ENCODE measurements at regions not wholly inside any gene's neighbourhood (a gene's known extent, or its start where the extent isn't known, plus 50 kb on each side); places are given as distances from the start of the nearest gene placed in this dataset.

- TF ChIP-seq EZH2 (IDR thresholded peaks at IDR 0.05; ENCODE audit: borderline replicate concordance, low read depth, low read length, severe bottlenecking), result no peak
- no peak for TF ChIP-seq CTCF (IDR thresholded peaks at IDR 0.05; ENCODE audit: borderline replicate concordance, extremely low read depth, low read length, poor library complexity, severe bottlenecking)
Observed at GRCh38 chr12:76197283-76197682, 112.8 kb upstream of the NAP1L1 start.
